Keratinocyte (primary cell): ENCODE measurements at regions not wholly inside any gene's neighbourhood (a gene's known extent, or its start where the extent isn't known, plus 50 kb on each side); places are given as distances from the start of the nearest gene placed in this dataset.

Source experiments
- DNase-seq: peaks from one replicate; pipeline ENCODE4 v3.0.0-alpha.2; 2011; ENCODE audit warnings: low read depth, missing footprints, low spot score
- FAIRE-seq: peaks from 2 replicates; lab custom pipeline; 2011; peaks lifted over from hg19 to GRCh38; lab: Jason Lieb, UNC
- H2AFZ ChIP-seq: 2 replicates; pipeline ENCODE4 v1.6.0; 2012; ENCODE audit warnings: low read length, control low read depth, inconsistent platforms; ENCODE audit not compliant: control insufficient read depth
- H3K27ac ChIP-seq: 2 replicates; pipeline ENCODE4 v1.5.1; 2011; ENCODE audit warnings: low read length; ENCODE audit not compliant: control insufficient read depth, insufficient read depth
- H3K27me3 ChIP-seq: 3 replicates; pipeline ENCODE4 v1.6.0; 2011; ENCODE audit warnings: low read length; ENCODE audit not compliant: control insufficient read depth, insufficient read depth; ENCODE audit errors: extremely low read depth
- H3K36me3 ChIP-seq, 2 experiments: 2 replicates in 1 of 2; 3 replicates in 1 of 2; pipeline ENCODE4 v1.5.1; 2011; ENCODE audit warnings: low read length in 2 of 2, mild to moderate bottlenecking in 1 of 2; ENCODE audit not compliant: control insufficient read depth in 2 of 2, insufficient read depth in 2 of 2; ENCODE audit errors: extremely low read depth in 1 of 2
- H3K4me1 ChIP-seq: 3 replicates; pipeline ENCODE4 v1.5.1; 2011; ENCODE audit warnings: low read length; ENCODE audit not compliant: control insufficient read depth, insufficient read depth; ENCODE audit errors: extremely low read depth
- H3K4me2 ChIP-seq: 3 replicates; pipeline ENCODE4 v1.6.0; 2011; ENCODE audit warnings: low read depth, low read length; ENCODE audit not compliant: control insufficient read depth, insufficient read depth; ENCODE audit errors: extremely low read depth
- H3K4me3 ChIP-seq, 3 experiments: fragments of 200-600 bp in 1 of 3; sonication (generic) in 1 of 3; 2 replicates in 2 of 3; 3 replicates in 1 of 3; pipeline ENCODE4 v1.5.1; 2011 to 2016; ENCODE audit warnings: low read length in 3 of 3, mild to moderate bottlenecking in 3 of 3, control low read depth in 2 of 3, inconsistent platforms in 1 of 3, low read depth in 1 of 3, mixed read lengths in 1 of 3, mixed run types in 1 of 3, moderate library complexity in 1 of 3; ENCODE audit not compliant: control insufficient read depth in 2 of 3, insufficient read depth in 2 of 3; ENCODE audit errors: extremely low read depth in 1 of 3
- H3K79me2 ChIP-seq: 2 replicates; pipeline ENCODE4 v1.6.0; 2012; ENCODE audit warnings: low read length; ENCODE audit not compliant: control insufficient read depth, insufficient read depth
- H3K9ac ChIP-seq: 3 replicates; pipeline ENCODE4 v1.6.0; 2011; ENCODE audit warnings: low read length; ENCODE audit not compliant: control insufficient read depth, insufficient read depth; ENCODE audit errors: extremely low read depth
- H3K9me1 ChIP-seq: 3 replicates; pipeline ENCODE4 v1.6.0; 2011; ENCODE audit warnings: low read length; ENCODE audit not compliant: control insufficient read depth, insufficient read depth; ENCODE audit errors: extremely low read depth
- H3K9me3 ChIP-seq: 2 replicates; pipeline ENCODE4 v1.5.1; 2012; ENCODE audit warnings: low read depth, low read length; ENCODE audit not compliant: control insufficient read depth
- H4K20me1 ChIP-seq: 3 replicates; pipeline ENCODE4 v1.6.0; 2011; ENCODE audit warnings: low read length; ENCODE audit not compliant: control insufficient read depth, insufficient read depth; ENCODE audit errors: extremely low read depth
- CTCF ChIP-seq, 3 experiments: IDR thresholded peaks in 1 of 3; conservative IDR thresholded peaks in 1 of 3; optimal IDR thresholded peaks in 1 of 3; 2 replicates in 2 of 3; 3 replicates in 1 of 3; pipeline versions ENCODE3 to v1.5.1; 2011; ENCODE audit warnings: low read length in 3 of 3, mild to moderate bottlenecking in 3 of 3, moderate library complexity in 2 of 3, control low read depth in 1 of 3, inconsistent platforms in 1 of 3; ENCODE audit not compliant: insufficient read depth in 2 of 3; ENCODE audit errors: extremely low read depth in 1 of 3
- EZH2 ChIP-seq: IDR thresholded peaks from one replicate; pipeline ENCODE4 v1.6.1; 2012; ENCODE audit warnings: inconsistent platforms, mild to moderate bottlenecking, low read length, moderate library complexity
- dilution Hi-C: fragments of 300-500 bp; cut with MboI; formaldehyde crosslinking; loops from one replicate; pipeline ENCODE4 v1.7.0; 2020; ENCODE audit warnings: low sequenced_read_pairs; ENCODE audit not compliant: extremely low pct_ligation_motif_present

GRCh38 chr2:383888-384287, 96.0 kb upstream of the ALKAL2 start:
- Histone ChIP-seq H3K4me1 (no peaks in the 10 kb centered on the region), H3K79me2 (no peaks in the 10 kb centered on the region), H3K9me1 (no peaks in the 10 kb centered on the region), H3K9me3 (no peaks in the 10 kb centered on the region), H3K36me3 (no peaks in the 10 kb centered on the region), H2AFZ (no peak overlapping the region), H3K9ac (no peak overlapping the region), H4K20me1 (no peaks in the 10 kb centered on the region), H3K27me3 (no peaks in the 10 kb centered on the region), H3K4me3 (no peak overlapping the region), H3K27ac (no peak overlapping the region), H3K4me2 (no peak overlapping the region)
- no peak for FAIRE-seq
- TF ChIP-seq EZH2 (no peak), CTCF (optimal IDR thresholded peaks at IDR 0.05 in 1 of 3, IDR thresholded peaks at IDR 0.05 in 1 of 3, conservative IDR thresholded peaks at IDR 0.05 in 1 of 3; ENCODE audit: extremely low read depth in 1 of 3, insufficient read depth in 2 of 3, low read length in 3 of 3) (no peak)
- dilution Hi-C loops = no loop called here
- no peak for DNase-seq

GRCh38 chr2:383178-383577, 95.3 kb upstream of the ALKAL2 start:
- no peaks in the 10 kb centered on the region for H3K9me1 ChIP-seq
- no peaks in the 10 kb centered on the region for H4K20me1 ChIP-seq
- H3K9ac ChIP-seq = no peak overlapping the region
- H3K4me2 ChIP-seq = no peak overlapping the region
- no peaks in the 10 kb centered on the region for H3K4me1 ChIP-seq
- no peaks in the 10 kb centered on the region for H3K27me3 ChIP-seq
- no peaks in the 10 kb centered on the region for H3K79me2 ChIP-seq
- no peak overlapping the region for H3K4me3 ChIP-seq
- no peak overlapping the region for H3K27ac ChIP-seq
- DNase-seq = no peak
- H3K36me3 ChIP-seq = no peaks in the 10 kb centered on the region
- TF ChIP-seq CTCF (optimal IDR thresholded peaks at IDR 0.05 in 1 of 3, IDR thresholded peaks at IDR 0.05 in 1 of 3, conservative IDR thresholded peaks at IDR 0.05 in 1 of 3; ENCODE audit: extremely low read depth in 1 of 3, insufficient read depth in 2 of 3, low read length in 3 of 3) (no peak), EZH2 (no peak)
- H3K9me3 ChIP-seq = no peaks in the 10 kb centered on the region
- no peak overlapping the region for H2AFZ ChIP-seq
- dilution Hi-C loops = no loop called here
- FAIRE-seq = no peak
